Psoas muscle (tissue), 7 donors: ENCODE measurements at regions not wholly inside any gene's neighbourhood (a gene's known extent, or its start where the extent isn't known, plus 50 kb on each side); places are given as distances from the start of the nearest gene placed in this dataset.

Source experiments
- ATAC-seq, 4 donors: fragments of 200-7000 bp; cut with Tn5 transposase; one replicate each; pipeline ENCODE4 v1.9.1; 2020; ENCODE audit warnings: moderate library complexity in 3 of 4, mild to moderate bottlenecking in 2 of 4
- DNase-seq, 2 donors: peaks; one replicate each; pipeline ENCODE4 v3.0.0-alpha.2; 2020
- H3K27ac ChIP-seq: fragments of 200-600 bp; one replicate; pipeline ENCODE4 v1.8.0; 2022
- H3K27me3 ChIP-seq, 3 donors: fragments of 200-600 bp in 1 of 3; one replicate each; pipeline versions ENCODE4 v1.6.1 to v1.8.0; 2013 to 2022; ENCODE audit warnings: low read length in 2 of 3, mild to moderate bottlenecking in 2 of 3, moderate library complexity in 1 of 3; ENCODE audit not compliant: insufficient read depth in 3 of 3
- H3K36me3 ChIP-seq, 2 donors: fragments of 200-600 bp in 1 of 2; one replicate each; pipeline versions ENCODE4 v1.6.1 to v1.8.0; 2013 to 2022; ENCODE audit warnings: low read depth in 1 of 2, mild to moderate bottlenecking in 1 of 2, moderate library complexity in 1 of 2; ENCODE audit not compliant: insufficient read depth in 1 of 2
- H3K4me1 ChIP-seq: fragments of 200-600 bp; one replicate; pipeline ENCODE4 v1.8.0; 2022
- H3K4me3 ChIP-seq: fragments of 200-600 bp; one replicate; pipeline ENCODE4 v1.8.0; 2022; ENCODE audit warnings: mild to moderate bottlenecking
- H3K9me3 ChIP-seq: fragments of 200-600 bp; one replicate; pipeline ENCODE4 v1.8.0; 2022
- CTCF ChIP-seq: fragments of 200-600 bp; IDR thresholded peaks from one replicate; pipeline ENCODE4 v1.8.0; 2022; ENCODE audit warnings: antibody characterized with exemption
- WGBS, 3 donors: extraction: QIAGEN DNeasy Blood & Tissue Kit; methylation state at CpG; one replicate each; pipeline versions ENCODE4 v1.1.6 to v1.1.7; 2013; 5-methylcytosine and 5-hydroxymethylcytosine counted together
- intact Hi-C, 2 donors: fragments of 100-400 bp; cut with DNase I; formaldehyde crosslinking; loops; one replicate each; pipeline versions ENCODE4 v1.11.0 to v1.14.2; 2022
- donor health status: healthy with polysubstance abuse.
- donor health status: DM: no; HTN: no; CAD: no; lungs with moderate emphysema.
- donor health status: Bipolar disorder and iron deficiency.
- donor health status: healthy.
- donor health status: DM: yes; HTN: yes; CAD: no.
- donor health status: DM: no; HTN: no; CAD: no.
- donor health status: DM: yes; HTN: yes; CAD: no.

- 20 to 25% (median 24%) methylated on average over 6 of the region's 6 CpGs for WGBS, 3 donors
- ATAC-seq = no peak
- H3K4me1 ChIP-seq = no peaks in the 10 kb centered on the region
- DNase-seq = no peak
- intact Hi-C loops = no loop called here
- H3K36me3 ChIP-seq = no peaks in the 10 kb centered on the region
- no peak overlapping the region for H3K4me3 ChIP-seq
- H3K27ac ChIP-seq = no peak overlapping the region
- TF ChIP-seq CTCF = no peak
- H3K9me3 ChIP-seq = no peaks in the 10 kb centered on the region
- H3K27me3 ChIP-seq = peaks cover 0 to 2% (median 2%) of the 10 kb centered on the region in 3 donors
Observed at GRCh38 chr9:90325913-90326653, 316.5 kb downstream of the DIRAS2 start.

GRCh38 chr9:90330231-90330630, 312.4 kb downstream of the DIRAS2 start:
- intact Hi-C loops = no loop called here
- Histone ChIP-seq H3K27ac (no peak overlapping the region), H3K36me3 (no peaks in the 10 kb centered on the region), H3K4me3 (no peak overlapping the region), H3K27me3 (peaks cover 2 to 10% (median 5%) of the 10 kb centered on the region in 3 donors), H3K9me3 (no peaks in the 10 kb centered on the region), H3K4me1 (no peaks in the 10 kb centered on the region)
- DNase-seq = no peak
- no peak for ATAC-seq
- TF ChIP-seq CTCF = no peak
- 88 to 96% (median 89%) methylated on average over 3 of the region's 3 CpGs for WGBS, 3 donors

GRCh38 chr9:90331826-90332575, 310.6 kb downstream of the DIRAS2 start:
- Histone ChIP-seq H3K27ac (no peak overlapping the region), H3K27me3 (peaks cover 2 to 10% (median 2%) of the 10 kb centered on the region in 3 donors), H3K4me1 (no peaks in the 10 kb centered on the region), H3K9me3 (no peaks in the 10 kb centered on the region), H3K36me3 (no peaks in the 10 kb centered on the region), H3K4me3 (no peak overlapping the region)
- no peak for TF ChIP-seq CTCF
- intact Hi-C loops = no loop called here
- DNase-seq = no peak
- ATAC-seq = no peak
- 47 to 55% (median 53%) methylated on average over 8 of the region's 8 CpGs for WGBS, 3 donors

- DNase-seq (no peak), ATAC-seq (no peak)
- 74 to 87% (median 80%) methylated on average over 2 of the region's 2 CpGs for WGBS, 3 donors
- Histone ChIP-seq H3K4me1 (no peaks in the 10 kb centered on the region), H3K27ac (no peak overlapping the region), H3K4me3 (no peak overlapping the region), H3K27me3 (peaks cover 2 to 10% (median 4%) of the 10 kb centered on the region in 3 donors), H3K36me3 (no peaks in the 10 kb centered on the region), H3K9me3 (no peaks in the 10 kb centered on the region)
- intact Hi-C loops = no loop called here
- no peak for TF ChIP-seq CTCF
Observed at GRCh38 chr9:90333226-90333625, 309.4 kb downstream of the DIRAS2 start.
